GM21825 (cell line): ENCODE measurements at regions not wholly inside any gene's neighbourhood (a gene's known extent, or its start where the extent isn't known, plus 50 kb on each side); places are given as distances from the start of the nearest gene placed in this dataset.

Source experiments
- ATAC-seq: cut with Tn5 transposase; IDR thresholded peaks from one replicate; pipeline ENCODE4 v1.9.1; 2021; ENCODE audit warnings: mild to moderate bottlenecking, moderate library complexity; ENCODE audit not compliant: unreplicated experiment

DNA sequence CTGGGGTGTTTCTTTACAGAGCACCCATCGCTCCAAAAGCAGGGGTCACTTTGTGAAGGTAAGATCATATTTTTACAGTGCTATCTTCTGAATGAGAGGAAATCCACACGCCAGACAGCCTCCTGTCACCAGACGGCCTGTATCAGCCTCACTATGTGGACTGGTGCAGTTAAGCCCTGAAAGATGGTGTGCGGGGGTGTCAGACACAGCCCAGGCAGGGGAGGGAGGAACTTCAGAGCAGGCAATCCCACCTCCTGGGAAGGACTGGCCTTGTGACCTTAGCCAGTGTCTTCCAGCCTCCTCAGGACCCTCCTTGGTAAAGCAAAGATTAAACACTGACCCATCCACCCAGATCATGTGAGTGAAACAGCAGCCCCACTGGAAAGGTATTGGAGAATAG lies 249.4 kb upstream of the CTAGE1 start:
- ATAC-seq, result no peak

GRCh38 chr18:22667616-22668422 lies 250.1 kb upstream of the CTAGE1 start:
- no peak for ATAC-seq

DNA sequence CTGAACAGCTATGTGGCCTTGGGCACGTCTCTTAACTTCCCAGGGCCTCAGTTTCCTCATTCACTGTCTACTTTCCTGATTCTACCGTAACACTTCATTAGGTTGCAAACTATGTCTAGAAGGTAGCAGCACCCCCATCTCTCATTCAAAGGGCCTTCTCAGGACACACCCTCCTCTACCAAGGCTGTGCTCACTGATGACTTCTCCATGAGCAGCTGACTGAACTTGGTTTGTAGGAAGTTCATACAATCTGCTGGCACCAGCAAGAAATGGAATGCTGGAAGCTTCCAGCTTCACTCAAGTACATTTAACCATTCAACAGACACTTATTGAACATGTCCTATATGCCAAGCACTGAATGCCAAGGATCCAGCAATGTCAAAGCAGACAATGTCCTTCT lies 250.8 kb upstream of the CTAGE1 start:
- ATAC-seq, result no peak

GRCh38 chr18:22670914-22671313 lies 253.2 kb upstream of the CTAGE1 start:
- ATAC-seq, result peak; percentile 51

- ATAC-seq, result no peak
Observed at GRCh38 chr18:22673182-22673862, 255.6 kb upstream of the CTAGE1 start.

DNA sequence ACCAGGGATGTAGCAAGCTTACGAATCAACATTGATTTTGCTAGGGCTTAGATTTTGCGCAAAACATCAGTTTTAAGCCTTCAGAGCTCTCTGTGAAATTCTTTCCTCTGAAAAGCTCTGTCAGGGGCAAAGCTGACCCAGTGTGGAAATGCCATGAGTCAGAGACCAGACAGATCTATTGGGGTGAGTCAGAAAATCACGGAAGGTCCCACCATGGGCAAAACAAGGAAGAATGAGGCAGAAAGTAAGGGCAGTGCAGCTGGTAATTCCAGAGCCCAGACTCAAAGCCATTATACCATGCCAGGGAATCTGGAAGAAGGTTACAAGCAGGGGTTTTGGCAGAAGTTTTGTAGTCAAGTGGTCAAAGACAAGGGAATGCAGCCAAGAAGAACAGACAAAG lies 256.6 kb upstream of the CTAGE1 start:
- ATAC-seq, result no peak

DNA sequence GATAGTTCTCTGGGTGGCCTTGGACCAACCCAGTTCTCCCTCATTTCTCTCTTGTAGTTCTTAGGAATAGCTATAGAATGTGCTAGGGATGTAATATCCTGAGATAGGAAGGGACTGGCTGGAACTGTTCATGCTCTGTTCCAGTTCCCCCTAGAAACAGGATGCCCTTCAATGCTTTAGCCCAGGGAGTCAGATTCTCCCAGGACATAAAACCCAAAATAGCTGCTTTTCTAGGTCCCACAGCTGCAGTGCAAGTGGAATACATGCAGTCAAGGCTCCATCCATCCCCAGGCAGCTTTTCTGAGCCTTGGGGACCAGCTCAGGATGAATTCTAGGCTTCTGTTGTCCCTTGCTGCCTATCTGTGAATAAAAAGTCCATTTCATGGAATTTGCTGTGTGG lies 257.3 kb upstream of the CTAGE1 start:
- ATAC-seq, result no peak

DNA sequence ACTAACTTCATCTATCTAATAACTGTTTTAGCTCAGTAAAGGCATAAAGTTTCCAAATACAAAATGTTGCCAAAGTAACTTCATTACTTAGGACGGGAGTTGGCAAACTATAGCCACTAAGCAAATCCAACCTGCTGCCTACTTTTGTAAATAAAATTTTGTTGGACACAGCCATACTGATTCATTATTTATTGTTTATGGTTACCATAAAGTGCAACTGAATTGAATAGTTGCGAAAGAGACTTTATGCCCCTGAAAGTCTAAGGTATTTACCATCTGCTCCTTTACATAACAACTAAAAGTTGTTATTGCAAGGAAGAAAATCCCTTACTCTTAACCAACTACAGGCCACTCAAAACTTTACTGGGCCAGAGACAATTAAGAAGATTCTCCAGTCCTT lies 256.7 kb upstream of the RBBP8 start:
- no peak for ATAC-seq

DNA sequence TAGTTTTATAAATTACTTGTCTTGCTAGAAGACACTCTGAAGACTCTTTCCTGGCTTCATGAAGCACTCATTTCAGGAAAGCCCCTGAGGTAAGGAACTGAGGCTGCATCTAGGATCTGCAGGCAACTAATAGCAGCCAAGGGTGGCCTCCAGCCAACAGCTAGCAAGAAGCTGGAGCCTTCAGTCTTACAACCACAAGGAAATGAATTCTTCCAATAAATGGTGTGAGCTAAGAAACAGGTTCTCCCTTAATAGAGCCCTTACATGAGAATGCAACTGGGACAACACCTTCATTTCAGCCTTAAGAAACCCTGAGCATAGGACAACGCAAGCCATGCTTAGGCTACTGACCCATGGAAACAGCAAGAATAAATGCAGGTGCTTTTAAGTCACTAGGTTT lies 254.6 kb upstream of the RBBP8 start:
- no peak for ATAC-seq

GRCh38 chr18:22680944-22681343 lies 252.2 kb upstream of the RBBP8 start:
- ATAC-seq, result no peak

- no peak for ATAC-seq
Observed at GRCh38 chr18:22681908-22682307, 251.2 kb upstream of the RBBP8 start.

- ATAC-seq, result no peak
Observed at GRCh38 chr18:22682720-22683119, 250.4 kb upstream of the RBBP8 start.

DNA sequence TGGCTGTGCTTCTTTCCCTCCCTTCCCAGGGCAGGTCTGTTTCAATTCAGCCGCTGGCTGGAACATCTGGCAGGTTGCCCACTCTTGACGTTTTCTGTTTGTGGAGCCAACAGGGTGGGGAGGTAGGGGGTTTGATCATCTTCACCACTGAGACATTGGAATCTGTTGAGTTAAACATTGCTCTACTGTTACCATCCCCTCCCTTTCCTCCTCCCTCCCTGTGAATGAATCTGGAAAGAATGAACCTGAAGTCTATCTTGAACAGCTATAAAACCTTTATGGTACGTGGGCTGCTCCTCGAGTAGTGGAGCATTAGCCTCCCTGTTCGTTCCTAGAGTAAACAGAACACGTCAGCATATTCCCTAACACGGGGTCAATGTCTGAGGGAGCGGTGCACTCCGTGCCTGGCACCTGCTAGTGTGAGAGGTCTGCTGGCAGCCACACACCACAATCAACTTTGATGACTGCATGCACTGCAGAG lies 249.9 kb upstream of the RBBP8 start:
- no peak for ATAC-seq

DNA sequence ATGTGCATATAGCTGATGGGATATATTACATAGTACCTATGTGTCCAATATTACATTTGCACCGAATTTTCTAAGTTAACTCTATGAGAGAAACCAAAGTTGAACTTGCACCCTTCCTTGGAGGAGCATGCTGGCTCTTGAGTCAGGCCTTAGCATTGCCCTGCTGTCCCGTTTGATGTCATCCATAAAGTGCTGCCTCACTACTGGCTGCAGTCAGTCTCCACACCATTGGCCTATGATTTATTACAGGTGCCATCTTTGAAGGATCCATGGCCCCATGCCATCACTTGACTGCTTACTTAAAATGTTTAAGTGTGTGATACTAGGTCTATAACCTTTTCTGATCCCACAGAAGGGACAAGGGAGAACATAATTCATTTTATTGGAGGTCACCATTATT lies 249.3 kb upstream of the RBBP8 start:
- ATAC-seq, result no peak

GRCh38 chr18:22684268-22684667 lies 248.9 kb upstream of the RBBP8 start:
- no peak for ATAC-seq

DNA sequence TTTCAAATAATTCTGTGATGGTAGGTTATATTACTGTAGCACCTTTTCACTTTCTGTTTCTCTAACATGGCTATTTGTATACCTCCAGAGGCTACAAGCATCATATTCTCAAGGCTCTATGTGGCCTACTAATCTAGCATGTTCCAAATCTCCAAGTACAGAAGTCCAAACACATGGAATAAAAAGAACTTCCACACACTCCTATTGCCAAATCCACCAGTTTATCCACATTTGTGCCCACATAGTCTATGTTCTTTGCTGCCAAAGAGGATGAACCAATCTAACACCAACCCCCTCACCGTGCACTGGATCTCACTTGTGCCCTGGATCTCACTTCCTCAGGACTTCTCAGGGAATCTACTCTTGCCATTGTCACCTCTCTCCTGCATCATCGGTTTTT lies 247.3 kb upstream of the RBBP8 start:
- ATAC-seq, result no peak

DNA sequence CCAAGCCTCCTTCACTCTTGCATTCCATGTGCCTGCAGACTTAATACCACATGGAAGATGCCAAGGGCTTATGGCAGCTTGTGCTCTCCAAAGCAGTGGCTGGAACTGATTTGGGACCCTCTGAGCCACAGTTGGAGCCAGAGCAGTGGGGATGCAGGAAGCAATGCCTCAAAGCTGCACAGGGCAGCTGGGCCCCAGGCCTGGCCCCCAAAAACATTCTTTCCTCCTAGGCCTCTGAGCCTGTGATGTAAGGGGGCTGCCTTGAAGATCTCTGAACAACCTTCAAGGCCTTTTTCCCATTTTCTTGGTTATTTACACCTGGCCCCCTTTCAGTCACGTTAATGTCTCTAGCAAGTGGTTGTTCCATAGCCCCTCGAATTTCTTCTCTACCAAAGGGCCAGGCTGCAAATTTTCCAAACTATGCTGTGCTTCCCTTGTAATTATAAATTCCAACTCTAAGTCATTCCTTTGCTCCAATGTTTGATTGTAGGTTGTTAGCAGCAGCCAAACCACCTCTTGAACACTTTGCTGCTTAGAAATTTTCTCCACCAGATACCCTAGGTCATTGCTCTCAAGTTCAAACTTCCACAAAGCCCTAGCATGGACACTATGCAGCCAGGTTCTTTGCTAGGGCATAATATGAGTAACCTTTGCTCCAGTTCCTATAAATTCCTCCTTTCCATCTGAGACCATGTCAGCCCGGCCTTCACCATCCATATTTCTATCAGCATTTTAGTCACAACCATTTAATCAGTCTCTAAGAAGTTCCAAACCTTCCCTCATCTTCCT lies 245.0 kb upstream of the RBBP8 start:
- no peak for ATAC-seq

DNA sequence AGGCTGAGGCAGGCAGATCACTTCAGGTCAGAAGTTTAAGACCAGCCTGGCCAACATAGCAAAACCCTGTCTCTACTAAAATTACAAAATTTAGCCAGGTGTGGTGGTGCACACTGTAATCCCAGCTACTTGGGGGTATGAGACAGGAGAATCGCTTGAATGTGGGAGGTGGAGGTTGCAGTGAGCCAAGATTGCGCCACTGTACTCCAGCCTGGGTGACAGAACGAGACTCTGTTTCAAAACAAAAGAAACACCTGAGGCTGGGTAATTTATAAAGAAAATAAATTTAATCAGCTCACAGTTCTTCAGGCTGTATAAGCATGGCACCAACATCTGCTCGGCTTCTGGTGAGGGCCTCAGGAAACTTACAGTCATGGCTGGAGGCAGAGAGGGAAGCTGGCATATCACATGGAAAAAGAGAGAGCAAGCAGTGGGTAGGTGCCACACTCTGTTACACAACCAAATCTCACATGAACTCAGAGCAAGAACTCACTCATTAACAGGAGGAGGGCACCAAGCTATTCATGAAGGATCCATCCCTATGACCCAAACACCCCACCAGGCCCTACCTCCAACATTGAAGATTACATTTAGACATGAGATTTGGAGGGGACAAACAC lies 244.1 kb upstream of the RBBP8 start:
- no peak for ATAC-seq

GRCh38 chr18:22689712-22690111 lies 243.4 kb upstream of the RBBP8 start:
- no peak for ATAC-seq

GRCh38 chr18:22690556-22690955 lies 242.6 kb upstream of the RBBP8 start:
- ATAC-seq, result no peak
